Occipital lobe (tissue), 1 donor: ENCODE measurements at regions not wholly inside any gene's neighbourhood (a gene's known extent, or its start where the extent isn't known, plus 50 kb on each side); places are given as distances from the start of the nearest gene placed in this dataset.

Experiments used
- DNase-seq: peaks from one replicate; lab custom pipeline; 2025; lab: John Stamatoyannopoulos, UW

- no peak for DNase-seq
Observed at GRCh38 chr12:92002673-92003382, 142.8 kb downstream of the BTG1 start.

GRCh38 chr12:92002195-92002649, 143.4 kb downstream of the BTG1 start:
- no peak for DNase-seq

GRCh38 chr12:92000597-92000996, 145.0 kb downstream of the BTG1 start:
- no peak for DNase-seq

- DNase-seq = no peak
Observed at GRCh38 chr12:91999823-92000222, 145.8 kb downstream of the BTG1 start.

- no peak for DNase-seq
Observed at GRCh38 chr12:91998316-91998715, 147.3 kb downstream of the BTG1 start.

- DNase-seq = no peak
Observed at GRCh38 chr12:91994208-91994797, 151.3 kb downstream of the BTG1 start.

GRCh38 chr12:91993287-91994017, 152.2 kb downstream of the BTG1 start:
- DNase-seq = no peak

GRCh38 chr12:91991399-91992187, 154.1 kb downstream of the BTG1 start:
- no peak for DNase-seq

- no peak for DNase-seq
Observed at GRCh38 chr12:91990525-91990924, 155.1 kb downstream of the BTG1 start.

GRCh38 chr12:91989143-91989542, 156.5 kb downstream of the BTG1 start:
- DNase-seq = no peak

GRCh38 chr12:91988086-91988923, 157.3 kb downstream of the BTG1 start:
- DNase-seq = no peak

- DNase-seq = no peak
Observed at GRCh38 chr12:91986084-91986483, 159.6 kb downstream of the BTG1 start.

GRCh38 chr12:91985002-91985787, 160.5 kb downstream of the BTG1 start:
- DNase-seq = no peak

- DNase-seq = no peak
Observed at GRCh38 chr12:91984556-91984955, 161.1 kb downstream of the BTG1 start.

- DNase-seq = no peak
Observed at GRCh38 chr12:91983935-91984334, 161.7 kb downstream of the BTG1 start.

GRCh38 chr12:91982946-91983345, 162.7 kb downstream of the BTG1 start:
- DNase-seq = no peak

- DNase-seq = no peak
Observed at GRCh38 chr12:91980389-91980821, 165.2 kb downstream of the BTG1 start.

GRCh38 chr12:91978143-91978542, 167.5 kb downstream of the BTG1 start:
- DNase-seq = no peak

GRCh38 chr12:91975891-91976290, 169.8 kb downstream of the BTG1 start:
- no peak for DNase-seq

- DNase-seq = no peak
Observed at GRCh38 chr12:91974541-91975085, 171.0 kb downstream of the BTG1 start.
